A549 (cell line): ENCODE measurements at regions not wholly inside any gene's neighbourhood (a gene's known extent, or its start where the extent isn't known, plus 50 kb on each side); places are given as distances from the start of the nearest gene placed in this dataset.

Source experiments
- ATAC-seq, 2 experiments: fragments of 200-7000 bp in 1 of 2; fragments of >200 bp in 1 of 2; cut with Nextera tagmentation in 1 of 2; cut with Tn5 transposase in 1 of 2; 3 replicates each; pipeline versions ENCODE4 v1.8.0 to v1.9.1; 2018 to 2020; ENCODE audit warnings: mild to moderate bottlenecking in 1 of 2, moderate library complexity in 1 of 2
- CTCF ChIA-PET: fragments of 300-600 bp; sonication (Branson Sonifier 250); formaldehyde crosslinking; extraction: SDS; loops from one replicate; lab custom pipeline; 2021; ENCODE audit warnings: antibody characterized with exemption, inconsistent platforms; lab: Yijun Ruan, JAX
- POLR2A ChIA-PET: fragments of 350-600 bp; formaldehyde crosslinking; extraction: SDS; loops from one replicate; lab custom pipeline; 2021; ENCODE audit warnings: antibody characterized with exemption, inconsistent platforms; lab: Yijun Ruan, JAX
- DNase-seq, 2 experiments: peaks; one replicate each; pipeline versions ENCODE4 v3.0.0 to v3.0.0-alpha.2; 2011 to 2016; ENCODE audit warnings: low read depth in 1 of 2, low spot score in 1 of 2
- FAIRE-seq: peaks from 2 replicates; lab custom pipeline; 2011; peaks lifted over from hg19 to GRCh38; lab: Jason Lieb, UNC
- H3K27ac ChIP-seq, 2 experiments: fragments of >200 bp; sonication (Bioruptor Twin); formaldehyde crosslinking; 3 replicates each; pipeline ENCODE4 v1.5.1; 2016 to 2017
- H3K4me1 ChIP-seq: fragments of >200 bp; sonication (Bioruptor Twin); formaldehyde crosslinking; 3 replicates; pipeline ENCODE4 v1.6.1; 2016
- H3K4me2 ChIP-seq: fragments of >200 bp; sonication (Bioruptor Twin); formaldehyde crosslinking; 3 replicates; pipeline ENCODE4 v1.6.1; 2016
- H3K4me3 ChIP-seq: fragments of >200 bp; sonication (Bioruptor Twin); formaldehyde crosslinking; 3 replicates; pipeline ENCODE4 v1.5.1; 2016
- H3K9me3 ChIP-seq: fragments of >200 bp; sonication (Bioruptor Twin); formaldehyde crosslinking; 3 replicates; pipeline ENCODE4 v1.6.1; 2016
- CBX8 ChIP-seq: fragments of 200-600 bp; sonication (generic); IDR thresholded peaks from 2 replicates; pipeline ENCODE4 v1.6.1; 2016
- EHF ChIP-seq: fragments of 250-450 bp; sonication (Bioruptor Pico); IDR thresholded peaks from 2 replicates; pipeline ENCODE4 v1.5.0; 2020; ENCODE audit warnings: mild to moderate bottlenecking
- EP300 ChIP-seq, 2 experiments: fragments of >200 bp; sonication (Bioruptor Twin); formaldehyde crosslinking; IDR thresholded peaks; 2 replicates in 1 of 2; 3 replicates in 1 of 2; pipeline ENCODE4 v1.6.1; 2016 to 2017
- FOSL2 ChIP-seq, 2 experiments: fragments of 450-650 bp in 1 of 2; fragments of >200 bp in 1 of 2; sonication (Bioruptor Twin) in 1 of 2; formaldehyde crosslinking; IDR thresholded peaks; 2 replicates each; pipeline versions ENCODE4 v1.5.0 to v1.6.1; 2016 to 2020; ENCODE audit warnings: mild to moderate bottlenecking in 1 of 2, moderate library complexity in 1 of 2
- GATA3 ChIP-seq: IDR thresholded peaks from 2 replicates; pipeline ENCODE4 v1.6.1; 2012; ENCODE audit warnings: borderline replicate concordance
- HDAC2 ChIP-seq: fragments of 200-600 bp; sonication (generic); IDR thresholded peaks from 2 replicates; pipeline ENCODE4 v1.6.1; 2016
- HES2 ChIP-seq: fragments of >200 bp; sonication (Bioruptor Twin); formaldehyde crosslinking; IDR thresholded peaks from 2 replicates; pipeline ENCODE4 v1.6.1; 2016
- JUN ChIP-seq, 2 experiments: fragments of >200 bp; sonication (Bioruptor Twin); formaldehyde crosslinking; IDR thresholded peaks; 2 replicates in 1 of 2; 3 replicates in 1 of 2; pipeline ENCODE4 v1.6.1; 2016 to 2017
- KDM1A ChIP-seq: fragments of 200-600 bp; sonication (generic); IDR thresholded peaks from 2 replicates; pipeline ENCODE4 v1.6.1; 2016; ENCODE audit warnings: low read depth, mild to moderate bottlenecking
- KDM5A ChIP-seq: fragments of 200-600 bp; sonication (generic); IDR thresholded peaks from 2 replicates; pipeline ENCODE4 v1.6.1; 2016; ENCODE audit warnings: antibody characterized with exemption, mild to moderate bottlenecking
- MAFK ChIP-seq: fragments of 450-650 bp; IDR thresholded peaks from 2 replicates; pipeline ENCODE4 v1.6.1; 2014; ENCODE audit not compliant: partially characterized antibody
- MAX ChIP-seq: IDR thresholded peaks from 2 replicates; pipeline ENCODE4 v1.6.1; 2012
- MAZ ChIP-seq: fragments of 150-350 bp; IDR thresholded peaks from 2 replicates; pipeline ENCODE4 v1.6.1; 2014; ENCODE audit warnings: antibody characterized with exemption, low read depth, low read length, borderline replicate concordance
- MYC ChIP-seq: IDR thresholded peaks from 2 replicates; pipeline ENCODE4 v1.6.1; 2012; ENCODE audit warnings: mild to moderate bottlenecking, inconsistent platforms, low read length, improper control_type of control experiment, borderline replicate concordance
- NFE2L2 ChIP-seq: fragments of 150-350 bp; conservative IDR thresholded peaks from 2 replicates; pipeline ENCODE4 v1.6.1; 2014; ENCODE audit warnings: low read length
- NPAS2 ChIP-seq: fragments of 250-450 bp; sonication (Bioruptor Pico); IDR thresholded peaks from 2 replicates; pipeline ENCODE4 v1.8.0; 2022; ENCODE audit warnings: mild to moderate bottlenecking, moderate library complexity, borderline replicate concordance
- PBX3 ChIP-seq: IDR thresholded peaks from 2 replicates; pipeline ENCODE4 v1.6.1; 2012
- PHF8 ChIP-seq: fragments of 200-600 bp; sonication (generic); IDR thresholded peaks from 2 replicates; pipeline ENCODE4 v1.6.1; 2016; ENCODE audit warnings: low read depth, mild to moderate bottlenecking, antibody characterized with exemption, moderate library complexity, borderline replicate concordance
- POLR2A ChIP-seq: IDR thresholded peaks from 2 replicates; pipeline ENCODE4 v1.6.1; 2012; ENCODE audit warnings: mild to moderate bottlenecking, low read length
- POLR2AphosphoS2 ChIP-seq: conservative IDR thresholded peaks from 2 replicates; pipeline ENCODE4 v1.6.1; 2012; ENCODE audit warnings: low read length, improper control_type of control experiment, inconsistent platforms
- RARB ChIP-seq: fragments of 250-450 bp; sonication (Bioruptor Pico); IDR thresholded peaks from 2 replicates; pipeline ENCODE4 v1.8.0; 2021; ENCODE audit warnings: mild to moderate bottlenecking, moderate library complexity
- REST ChIP-seq: fragments of 200-600 bp; sonication (generic); IDR thresholded peaks from 2 replicates; pipeline ENCODE4 v1.6.1; 2016; ENCODE audit warnings: antibody characterized with exemption, mild to moderate bottlenecking, moderate library complexity
- RFX5 ChIP-seq: fragments of 450-650 bp; IDR thresholded peaks from 2 replicates; pipeline ENCODE4 v1.7.1; 2014; ENCODE audit warnings: antibody characterized with exemption, mild to moderate bottlenecking, moderate library complexity
- RNF2 ChIP-seq: fragments of 200-600 bp; sonication (generic); IDR thresholded peaks from 2 replicates; pipeline ENCODE4 v1.6.1; 2016; ENCODE audit warnings: low read depth, mild to moderate bottlenecking, antibody characterized with exemption, moderate library complexity, borderline replicate concordance
- SMC3 ChIP-seq: fragments of >200 bp; sonication (Bioruptor Twin); formaldehyde crosslinking; IDR thresholded peaks from 3 replicates; pipeline ENCODE4 v1.6.1; 2018; ENCODE audit warnings: inconsistent platforms
- SREBF2 ChIP-seq: fragments of 450-650 bp; IDR thresholded peaks from 2 replicates; pipeline ENCODE4 v1.6.1; 2014; ENCODE audit warnings: mild to moderate bottlenecking, moderate library complexity
- TFCP2L1 ChIP-seq: fragments of 250-450 bp; sonication (Bioruptor Pico); IDR thresholded peaks from 2 replicates; pipeline ENCODE4 v1.5.0; 2021; ENCODE audit warnings: mild to moderate bottlenecking
- USF2 ChIP-seq: fragments of 450-650 bp; IDR thresholded peaks from 2 replicates; pipeline ENCODE4 v1.6.1; 2014; ENCODE audit warnings: antibody characterized with exemption
- WGBS: methylation state at CpG from one replicate; pipeline ENCODE4 v1.1.6; 2017; ENCODE audit errors: missing lambda C conversion rate; 5-methylcytosine and 5-hydroxymethylcytosine counted together

GRCh38 chr10:2665772-2666171, 401.6 kb upstream of the PFKP start:
- POLR2A ChIA-PET, result no interaction called here
- CTCF ChIA-PET, result no interaction called here
- DNase-seq (no peak), FAIRE-seq (peak; percentile 49), ATAC-seq (no peak)
- Histone ChIP-seq H3K4me3 (no peak overlapping the region), H3K4me2 (no peak overlapping the region), H3K9me3 (no peaks in the 10 kb centered on the region), H3K4me1 (no peaks in the 10 kb centered on the region), H3K27ac (no peak overlapping the region)
- TF ChIP-seq MAX (no peak), EHF (CRISPR knock-in tag) (no peak), JUN (IDR thresholded peaks at IDR 0.05) (no peak), SMC3 (no peak), RFX5 (no peak), POLR2AphosphoS2 (no peak), KDM1A (no peak)

GRCh38 chr10:2660276-2660675, 407.1 kb upstream of the PFKP start:
- POLR2A ChIA-PET, result no interaction called here
- Histone ChIP-seq H3K27ac (no peak overlapping the region), H3K4me2 (no peak overlapping the region), H3K9me3 (no peaks in the 10 kb centered on the region), H3K4me1 (no peaks in the 10 kb centered on the region), H3K4me3 (no peak overlapping the region)
- 9% methylated on average over 10 of the region's 10 CpGs for WGBS
- FAIRE-seq (no peak), ATAC-seq (no peak), DNase-seq (no peak)
- CTCF ChIA-PET, result no interaction called here
- TF ChIP-seq CBX8 (no peak), RARB (no peak), NFE2L2 (no peak), KDM5A (no peak), KDM1A (no peak), HDAC2 (no peak), USF2 (no peak), RNF2 (no peak), EP300 (IDR thresholded peaks at IDR 0.05) (no peak), MYC (no peak), GATA3 (no peak)

- no peaks in the 10 kb centered on the region for H3K9me3 ChIP-seq
- no peak overlapping the region for H3K4me2 ChIP-seq
- no peak overlapping the region for H3K4me3 ChIP-seq
- ATAC-seq, result no peak
- 21% methylated on average over 8 of the region's 8 CpGs for WGBS
- CTCF ChIA-PET, result no interaction called here
- TF ChIP-seq HES2 (no peak), PBX3 (no peak), SREBF2 (no peak), MAZ (no peak), PHF8 (no peak), REST (no peak), TFCP2L1 (CRISPR knock-in tag) (no peak), MAFK (no peak), POLR2A (no peak), KDM5A (no peak), NPAS2 (no peak), FOSL2 (IDR thresholded peaks at IDR 0.05) (no peak), FOSL2 (CRISPR knock-in tag; IDR thresholded peaks at IDR 0.05) (no peak)
- TF ChIP-seq, all 56 proteins: peak for 0
- DNase-seq, result no peak
- FAIRE-seq, result no peak
- POLR2A ChIA-PET, result no interaction called here
- Histone ChIP-seq H3K27ac (no peak overlapping the region), H3K4me1 (no peaks in the 10 kb centered on the region)
Observed at GRCh38 chr10:2659660-2660209, 407.6 kb upstream of the PFKP start.
